Kidney (tissue), 13 donors: ENCODE measurements at regions not wholly inside any gene's neighbourhood (a gene's known extent, or its start where the extent isn't known, plus 50 kb on each side); places are given as distances from the start of the nearest gene placed in this dataset.

ENCODE experiments used
- DNase-seq, 5 donors: peaks; one replicate each; pipeline ENCODE4 v3.0.0-alpha.2; 2013 to 2020
- FAIRE-seq: peaks from 2 replicates; lab custom pipeline; 2012; peaks lifted over from hg19 to GRCh38; lab: Jason Lieb, UNC
- H3K27ac ChIP-seq, 2 donors: one replicate each; pipeline ENCODE4 v1.7.0; 2013; ENCODE audit warnings: low read depth in 2 of 2, low read length in 2 of 2, inconsistent platforms in 1 of 2
- H3K27me3 ChIP-seq: one replicate; pipeline ENCODE4 v1.7.1; 2013; ENCODE audit warnings: low read length, inconsistent platforms; ENCODE audit not compliant: control insufficient read depth, insufficient read depth
- H3K36me3 ChIP-seq, 3 donors: one replicate each; pipeline versions ENCODE4 v1.7.0 to v1.7.1; 2013; ENCODE audit warnings: low read length in 3 of 3, control low read depth in 1 of 3, inconsistent platforms in 1 of 3; ENCODE audit not compliant: insufficient read depth in 3 of 3, control insufficient read depth in 2 of 3
- H3K4me1 ChIP-seq, 3 donors: one replicate each; pipeline versions ENCODE4 v1.7.0 to v1.7.1; 2013; ENCODE audit warnings: low read length in 3 of 3, inconsistent platforms in 1 of 3, low read depth in 1 of 3; ENCODE audit not compliant: control insufficient read depth in 2 of 3, insufficient read depth in 2 of 3
- H3K4me3 ChIP-seq, 3 donors: one replicate each; pipeline versions ENCODE4 v1.7.0 to v1.8.1; 2013; ENCODE audit warnings: low read length in 3 of 3, control low read depth in 1 of 3, inconsistent platforms in 1 of 3
- H3K9ac ChIP-seq, 3 donors: one replicate each; pipeline versions ENCODE4 v1.7.0 to v1.7.1; 2013; ENCODE audit warnings: low read length in 3 of 3, control low read depth in 1 of 3, inconsistent platforms in 1 of 3
- H3K9me3 ChIP-seq, 3 donors: one replicate each; pipeline versions ENCODE4 v1.7.0 to v1.7.1; 2013; ENCODE audit warnings: low read length in 3 of 3, control low read depth in 1 of 3, inconsistent platforms in 1 of 3; ENCODE audit not compliant: control insufficient read depth in 2 of 3, insufficient read depth in 1 of 3
- intact Hi-C: fragments of 100-400 bp; cut with DNase I; formaldehyde crosslinking; loops from one replicate; pipeline ENCODE4 v1.11.1; 2022
- TF ChIP-seq, protein P1 (sequence below): IDR thresholded peaks from 3 replicates; pipeline ENCODE4 v1.5.1; 2012; ENCODE audit warnings: mild to moderate bottlenecking, moderate library complexity, borderline replicate concordance; ENCODE audit not compliant: insufficient read depth; ENCODE audit errors: extremely low read depth
- donor health status: control.
- donor health status: control.
- donor health status: control.
- donor health status: control.
- donor health status: control.
- donor health status: DM: yes; HTN: yes; CAD: no.
- donor health status: Normal renal cell carcinoma (clear cell type).

DNA sequence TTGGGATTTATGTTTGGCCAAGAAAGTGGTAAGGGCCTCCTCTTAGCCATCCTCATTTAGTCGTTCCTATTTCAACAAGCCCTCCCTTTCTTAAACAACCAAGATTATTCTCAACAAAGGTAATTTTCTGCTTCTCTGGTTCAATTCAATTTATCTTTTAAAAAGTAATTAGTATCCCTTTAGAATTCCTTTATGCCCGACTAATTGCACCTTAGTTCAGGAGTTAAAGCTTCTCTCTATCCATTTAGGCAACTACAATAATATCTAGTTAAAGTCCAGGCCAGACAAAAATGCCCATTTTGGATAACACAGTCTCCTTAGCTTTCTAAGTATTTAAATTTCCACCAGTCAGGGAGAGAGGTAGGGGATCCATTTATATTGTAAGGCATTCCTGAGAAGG is 136.7 kb upstream of the MAGI3 start:
- no peaks in the 10 kb centered on the region for H3K36me3 ChIP-seq
- TF ChIP-seq, protein P1, sequence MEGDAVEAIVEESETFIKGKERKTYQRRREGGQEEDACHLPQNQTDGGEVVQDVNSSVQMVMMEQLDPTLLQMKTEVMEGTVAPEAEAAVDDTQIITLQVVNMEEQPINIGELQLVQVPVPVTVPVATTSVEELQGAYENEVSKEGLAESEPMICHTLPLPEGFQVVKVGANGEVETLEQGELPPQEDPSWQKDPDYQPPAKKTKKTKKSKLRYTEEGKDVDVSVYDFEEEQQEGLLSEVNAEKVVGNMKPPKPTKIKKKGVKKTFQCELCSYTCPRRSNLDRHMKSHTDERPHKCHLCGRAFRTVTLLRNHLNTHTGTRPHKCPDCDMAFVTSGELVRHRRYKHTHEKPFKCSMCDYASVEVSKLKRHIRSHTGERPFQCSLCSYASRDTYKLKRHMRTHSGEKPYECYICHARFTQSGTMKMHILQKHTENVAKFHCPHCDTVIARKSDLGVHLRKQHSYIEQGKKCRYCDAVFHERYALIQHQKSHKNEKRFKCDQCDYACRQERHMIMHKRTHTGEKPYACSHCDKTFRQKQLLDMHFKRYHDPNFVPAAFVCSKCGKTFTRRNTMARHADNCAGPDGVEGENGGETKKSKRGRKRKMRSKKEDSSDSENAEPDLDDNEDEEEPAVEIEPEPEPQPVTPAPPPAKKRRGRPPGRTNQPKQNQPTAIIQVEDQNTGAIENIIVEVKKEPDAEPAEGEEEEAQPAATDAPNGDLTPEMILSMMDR, result no peak
- no peak overlapping the region for H3K4me3 ChIP-seq
- no peak for DNase-seq
- H3K9me3 ChIP-seq, result no peaks in the 10 kb centered on the region
- peaks cover 7 to 13% (median 7%) of the 10 kb centered on the region in 3 donors for H3K4me1 ChIP-seq
- no peaks in the 10 kb centered on the region for H3K27me3 ChIP-seq
- no peak for FAIRE-seq
- H3K27ac ChIP-seq, result peak overlapping the region in 1 of 2 donors; percentile 8
- intact Hi-C loops, result no loop called here
- no peak overlapping the region for H3K9ac ChIP-seq

DNA sequence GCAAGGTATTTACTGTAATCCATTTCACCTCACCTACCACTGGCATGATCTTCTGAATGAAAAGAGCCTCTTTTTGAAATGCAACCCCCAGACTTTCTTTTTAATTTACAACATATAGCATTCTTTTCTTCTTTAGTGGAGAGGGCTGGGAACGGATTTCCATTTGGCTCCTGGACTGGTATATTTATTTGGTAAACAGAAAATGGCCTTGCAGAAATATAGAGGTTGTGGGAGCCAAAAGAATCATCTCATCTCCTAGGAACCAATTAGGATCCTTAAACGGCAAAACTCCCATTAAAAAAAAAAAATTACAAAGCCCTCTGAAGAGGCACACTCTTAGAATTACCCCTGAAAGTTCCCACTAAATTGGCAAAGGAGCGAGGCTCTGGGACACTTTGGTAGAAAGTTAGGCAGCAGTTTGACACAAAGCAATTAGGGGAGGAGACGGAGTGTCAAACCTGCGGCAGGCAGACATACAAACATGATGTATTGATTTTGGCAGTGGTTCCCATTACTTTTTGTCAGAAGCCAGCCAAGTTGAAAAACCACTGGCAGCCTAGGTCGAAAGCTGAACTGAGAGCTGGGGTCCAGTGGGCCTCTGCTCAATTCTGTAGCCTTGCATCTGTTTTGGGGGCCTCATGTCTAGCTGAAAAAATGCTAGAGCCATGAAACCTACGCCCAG is 135.1 kb upstream of the MAGI3 start:
- Histone ChIP-seq H3K9me3 (no peaks in the 10 kb centered on the region), H3K4me1 (peaks cover 7 to 13% (median 7%) of the 10 kb centered on the region in 3 donors), H3K36me3 (no peaks in the 10 kb centered on the region), H3K27me3 (no peaks in the 10 kb centered on the region), H3K27ac (peak overlapping the region; percentile 40 to 55), H3K9ac (no peak overlapping the region), H3K4me3 (no peak overlapping the region)
- TF ChIP-seq, protein P1, result no peak
- intact Hi-C loops, result no loop called here
- DNase-seq (no peak), FAIRE-seq (no peak)

DNA sequence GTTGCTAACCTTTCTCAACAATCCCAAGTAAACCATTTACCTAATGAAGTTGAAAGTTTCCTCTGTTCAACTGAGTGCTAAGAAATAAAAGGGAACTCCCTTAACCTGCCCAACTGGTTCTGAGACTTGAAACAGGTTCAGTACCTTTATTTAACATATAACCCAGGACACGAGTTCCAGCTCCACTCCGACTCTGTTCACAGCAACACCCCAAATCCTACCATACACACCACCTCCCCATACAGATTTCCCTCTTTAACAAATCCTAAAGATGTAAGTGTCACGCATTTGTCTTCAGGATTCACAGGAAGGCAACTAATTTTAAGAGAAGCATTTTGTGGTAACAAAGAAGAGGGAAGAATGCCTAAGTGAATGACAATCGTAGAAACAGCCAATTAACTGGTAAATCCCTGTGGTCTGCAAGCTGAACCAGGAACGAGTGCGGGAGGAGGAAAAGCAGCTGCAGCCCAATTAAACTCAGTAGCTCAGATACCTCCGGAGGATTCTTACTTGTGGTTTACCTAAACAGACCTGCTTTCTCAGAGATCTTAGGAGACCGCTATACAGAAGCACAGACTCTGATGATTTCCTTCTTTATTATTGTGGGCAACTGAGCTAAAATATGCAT is 134.5 kb upstream of the MAGI3 start:
- Histone ChIP-seq H3K36me3 (no peaks in the 10 kb centered on the region), H3K4me1 (peaks cover 7 to 13% (median 7%) of the 10 kb centered on the region in 3 donors), H3K27me3 (no peaks in the 10 kb centered on the region), H3K27ac (peak overlapping the region; percentile 69 to 77), H3K9me3 (no peaks in the 10 kb centered on the region), H3K4me3 (no peak overlapping the region), H3K9ac (peak overlapping the region in 1 of 3 donors; percentile 66)
- TF ChIP-seq, protein P1, result no peak
- DNase-seq (peak in 3 of 5 donors; percentile 36 to 88 (median 86)), FAIRE-seq (no peak)
- intact Hi-C loops, result no loop called here
